SK-N-MC (cell line): ENCODE measurements at regions not wholly inside any gene's neighbourhood (a gene's known extent, or its start where the extent isn't known, plus 50 kb on each side); places are given as distances from the start of the nearest gene placed in this dataset.

Experiments used
- DNase-seq: peaks from one replicate; pipeline ENCODE4 v3.0.0-alpha.2; 2011; ENCODE audit warnings: low read depth, low spot score
- H3K27ac ChIP-seq: fragments of 200-600 bp; sonication (generic); 2 replicates; pipeline ENCODE4 v1.5.1; 2016; ENCODE audit warnings: mixed run types
- H3K36me3 ChIP-seq: fragments of 200-600 bp; sonication (generic); 2 replicates; pipeline ENCODE4 v1.6.1; 2017; ENCODE audit warnings: antibody characterized with exemption, low read length, mixed read lengths; ENCODE audit not compliant: insufficient read depth
- H3K4me3 ChIP-seq: fragments of 200-600 bp; sonication (generic); 2 replicates; pipeline ENCODE4 v1.5.1; 2016
- H3K9ac ChIP-seq: fragments of 200-600 bp; sonication (generic); 2 replicates; pipeline ENCODE4 v1.8.0; 2017; ENCODE audit warnings: mixed run types, mixed read lengths; ENCODE audit not compliant: insufficient read length
- H3K9me3 ChIP-seq: fragments of 200-600 bp; sonication (generic); 2 replicates; pipeline ENCODE4 v1.6.1; 2017; ENCODE audit warnings: low read depth, mild to moderate bottlenecking, antibody characterized with exemption, low read length, moderate library complexity, mixed read lengths
- EZH2 ChIP-seq: fragments of 200-600 bp; sonication (generic); IDR thresholded peaks from one replicate; pipeline ENCODE4 v1.6.1; 2017; ENCODE audit warnings: antibody characterized with exemption
- FOXP2 ChIP-seq: optimal IDR thresholded peaks from 2 replicates; pipeline ENCODE3; 2011; ENCODE audit warnings: mild to moderate bottlenecking, moderate library complexity; ENCODE audit not compliant: insufficient read depth; ENCODE audit errors: extremely low read length, control extremely low read depth
- POLR2AphosphoS5 ChIP-seq: IDR thresholded peaks from 2 replicates; pipeline ENCODE4 v1.6.1; 2012; ENCODE audit warnings: mild to moderate bottlenecking, low read depth, low read length, borderline replicate concordance

DNA sequence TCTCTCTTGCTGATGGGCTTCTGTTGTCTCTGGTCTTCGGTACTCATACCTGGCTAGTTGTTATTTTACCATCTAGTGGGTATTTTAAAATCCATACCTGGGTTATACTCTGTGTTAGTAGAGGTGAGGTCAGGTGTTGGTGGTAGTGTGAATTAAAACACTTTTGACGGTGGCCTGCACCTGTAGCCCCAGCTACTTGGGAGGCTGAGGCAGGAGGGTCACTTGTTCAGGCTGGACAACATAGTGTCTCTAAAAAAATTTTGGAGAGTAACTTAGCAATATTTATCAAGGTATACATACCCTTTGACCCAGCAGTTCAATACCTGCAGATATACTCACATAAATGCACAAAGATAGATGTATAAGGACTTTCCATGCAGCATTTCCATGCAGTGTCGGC, 55.4 kb downstream of the GSX1 start:
- no peaks in the 10 kb centered on the region for H3K36me3 ChIP-seq
- no peak overlapping the region for H3K27ac ChIP-seq
- H3K9me3 ChIP-seq, result no peaks in the 10 kb centered on the region
- no peak overlapping the region for H3K4me3 ChIP-seq
- no peak overlapping the region for H3K9ac ChIP-seq
- TF ChIP-seq EZH2, result no peak
- no peak for TF ChIP-seq POLR2AphosphoS5
- no peak for TF ChIP-seq FOXP2
- DNase-seq, result no peak

DNA sequence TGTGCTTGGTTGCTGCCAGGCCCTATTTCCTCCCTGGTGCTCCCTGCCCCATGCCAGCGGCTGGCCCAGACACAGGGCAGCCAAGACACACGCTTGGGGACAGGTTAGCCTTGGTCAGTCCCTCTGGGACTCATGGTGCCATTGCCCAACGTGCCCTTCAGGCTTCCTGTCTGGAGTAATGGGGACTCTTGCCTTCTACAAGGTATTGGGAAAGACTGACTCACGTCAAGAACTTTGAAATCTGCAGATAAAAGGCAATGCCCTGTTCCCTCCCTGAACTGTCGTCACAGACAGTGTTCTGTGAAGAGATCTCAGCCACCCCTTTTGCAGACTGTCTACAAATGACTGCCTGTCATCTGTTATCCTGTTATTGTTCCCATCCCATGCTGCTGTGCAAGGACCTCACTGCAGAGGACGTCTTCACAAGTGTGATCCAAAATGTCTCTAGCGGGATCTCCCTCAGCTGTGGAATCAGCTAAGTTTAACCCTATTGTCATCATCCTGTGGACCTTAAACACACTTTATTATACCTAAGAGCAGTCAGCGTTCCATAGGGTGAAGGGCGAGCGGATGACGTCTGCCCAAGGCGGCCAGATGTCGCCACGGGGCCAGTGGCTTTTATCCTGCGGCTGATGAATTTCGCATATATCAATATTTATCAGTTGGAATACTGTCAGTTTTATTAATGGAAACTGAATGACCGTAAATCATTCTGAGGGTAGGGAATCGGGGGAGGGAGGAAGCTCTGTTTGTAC, 59.0 kb downstream of the GSX1 start:
- H3K36me3 ChIP-seq, result no peaks in the 10 kb centered on the region
- H3K4me3 ChIP-seq, result no peak overlapping the region
- H3K9ac ChIP-seq, result no peak overlapping the region
- TF ChIP-seq EZH2 (no peak), POLR2AphosphoS5 (no peak), FOXP2 (no peak)
- DNase-seq, result no peak
- no peak overlapping the region for H3K27ac ChIP-seq
- no peaks in the 10 kb centered on the region for H3K9me3 ChIP-seq

DNA sequence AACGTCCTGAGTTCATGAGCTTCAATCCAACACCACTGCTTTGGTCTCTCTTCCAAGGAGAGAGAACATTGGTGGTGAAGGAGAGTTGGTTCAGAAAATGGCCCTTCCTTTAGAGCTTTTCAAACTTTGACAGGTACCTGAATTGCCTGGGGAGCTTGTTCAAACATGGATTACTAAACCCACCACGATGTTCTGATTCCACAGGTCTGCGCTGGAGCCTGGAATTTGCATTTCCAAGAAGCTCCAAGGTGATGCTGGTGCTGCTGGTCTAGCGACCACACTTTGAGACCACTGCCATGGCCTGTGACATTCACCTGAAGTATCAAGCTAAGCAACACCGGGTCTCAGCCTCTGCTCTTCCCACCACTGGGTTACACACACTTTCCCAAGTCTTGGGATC, 60.2 kb downstream of the GSX1 start:
- Histone ChIP-seq H3K36me3 (no peaks in the 10 kb centered on the region), H3K27ac (no peak overlapping the region), H3K9ac (no peak overlapping the region), H3K9me3 (no peaks in the 10 kb centered on the region), H3K4me3 (no peak overlapping the region)
- TF ChIP-seq EZH2, result no peak
- TF ChIP-seq POLR2AphosphoS5, result no peak
- no peak for TF ChIP-seq FOXP2
- no peak for DNase-seq

DNA sequence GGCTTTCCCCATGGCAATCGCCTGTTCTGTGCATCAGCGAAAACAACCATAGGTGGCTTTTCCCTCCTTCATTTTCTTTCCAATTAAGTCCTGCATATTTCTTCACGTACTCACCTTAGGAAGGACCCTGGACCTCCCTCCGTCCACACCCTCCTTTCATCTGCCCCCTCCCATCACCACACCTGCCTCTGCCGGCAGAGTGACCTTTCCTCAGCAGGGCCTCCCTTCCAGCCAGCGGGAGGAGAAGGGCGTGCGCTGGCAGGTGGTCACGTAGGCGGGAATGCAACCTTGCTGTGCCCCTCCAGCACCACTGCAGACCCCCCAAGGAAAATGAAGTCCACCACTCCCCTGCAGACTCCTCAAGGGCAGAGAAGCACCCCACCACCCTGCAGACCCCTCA, 61.1 kb downstream of the GSX1 start:
- no peaks in the 10 kb centered on the region for H3K9me3 ChIP-seq
- no peak overlapping the region for H3K9ac ChIP-seq
- TF ChIP-seq EZH2 (no peak), FOXP2 (no peak), POLR2AphosphoS5 (no peak)
- no peak overlapping the region for H3K27ac ChIP-seq
- no peaks in the 10 kb centered on the region for H3K36me3 ChIP-seq
- no peak overlapping the region for H3K4me3 ChIP-seq
- no peak for DNase-seq

DNA sequence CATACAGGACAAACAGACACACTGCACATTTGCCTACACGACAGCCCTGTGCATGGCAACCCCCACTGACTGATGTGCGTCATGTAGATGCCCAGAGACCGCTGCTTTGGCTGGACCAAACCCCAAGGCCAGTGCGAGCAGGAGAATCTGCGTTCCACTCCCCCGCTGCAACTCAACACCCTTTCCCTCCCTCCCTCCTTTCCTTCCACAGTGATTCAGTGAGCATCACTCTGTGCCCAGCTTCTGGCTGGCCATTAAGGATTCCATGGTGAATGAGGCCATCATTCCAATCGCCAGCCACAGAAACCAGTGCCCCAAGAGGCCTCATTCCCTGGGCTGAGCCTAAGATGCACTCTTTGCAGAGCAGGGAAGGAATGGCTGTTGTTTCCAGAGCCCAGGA, 61.6 kb downstream of the GSX1 start:
- Histone ChIP-seq H3K9me3 (no peaks in the 10 kb centered on the region), H3K4me3 (no peak overlapping the region), H3K9ac (no peak overlapping the region), H3K36me3 (no peaks in the 10 kb centered on the region), H3K27ac (no peak overlapping the region)
- TF ChIP-seq EZH2 (no peak), POLR2AphosphoS5 (no peak), FOXP2 (no peak)
- no peak for DNase-seq

DNA sequence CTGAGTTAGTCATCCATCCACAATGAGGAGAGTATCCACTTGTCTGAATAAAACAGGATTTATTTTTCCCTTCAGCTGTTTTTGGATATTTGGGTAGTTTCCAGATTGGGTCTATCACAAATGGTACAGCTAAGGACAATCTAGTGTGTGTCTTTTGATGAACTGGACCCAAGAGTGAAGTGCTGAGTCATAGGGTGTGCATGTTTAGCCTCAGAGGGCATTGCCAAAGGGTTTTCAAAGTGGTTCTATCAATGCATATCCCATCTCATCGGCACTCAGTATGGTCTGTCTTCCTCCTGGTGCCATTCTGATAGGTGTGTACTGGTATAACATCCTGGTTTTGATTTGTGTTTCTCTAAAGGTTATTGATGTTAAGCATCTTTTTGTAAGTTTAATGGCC, 62.3 kb downstream of the GSX1 start:
- Histone ChIP-seq H3K27ac (no peak overlapping the region), H3K9ac (no peak overlapping the region), H3K36me3 (no peaks in the 10 kb centered on the region), H3K4me3 (no peak overlapping the region), H3K9me3 (no peaks in the 10 kb centered on the region)
- TF ChIP-seq FOXP2, result no peak
- no peak for TF ChIP-seq EZH2
- no peak for TF ChIP-seq POLR2AphosphoS5
- no peak for DNase-seq

DNA sequence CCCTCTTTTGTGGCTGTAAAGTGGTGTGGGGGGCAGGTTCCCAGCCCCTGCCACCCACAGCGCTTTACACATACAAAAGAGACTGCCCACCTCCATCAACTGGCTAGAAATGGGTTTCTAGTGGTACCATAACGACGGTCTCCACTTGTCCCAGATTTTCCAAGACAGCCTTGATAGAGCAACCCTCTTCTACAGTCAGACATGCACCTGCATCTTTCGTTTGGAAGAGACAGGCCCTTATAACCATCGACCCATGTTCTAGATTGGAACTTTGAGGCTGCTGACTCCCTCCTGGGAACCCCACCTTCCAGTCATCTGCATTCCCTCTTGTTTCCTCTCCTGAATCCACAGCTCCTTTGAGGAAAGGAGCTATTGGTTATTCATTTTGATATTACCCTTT, 63.1 kb downstream of the GSX1 start:
- no peaks in the 10 kb centered on the region for H3K36me3 ChIP-seq
- H3K9me3 ChIP-seq, result no peaks in the 10 kb centered on the region
- no peak overlapping the region for H3K4me3 ChIP-seq
- TF ChIP-seq EZH2 (no peak), POLR2AphosphoS5 (no peak), FOXP2 (no peak)
- no peak overlapping the region for H3K9ac ChIP-seq
- H3K27ac ChIP-seq, result no peak overlapping the region
- DNase-seq, result no peak

DNA sequence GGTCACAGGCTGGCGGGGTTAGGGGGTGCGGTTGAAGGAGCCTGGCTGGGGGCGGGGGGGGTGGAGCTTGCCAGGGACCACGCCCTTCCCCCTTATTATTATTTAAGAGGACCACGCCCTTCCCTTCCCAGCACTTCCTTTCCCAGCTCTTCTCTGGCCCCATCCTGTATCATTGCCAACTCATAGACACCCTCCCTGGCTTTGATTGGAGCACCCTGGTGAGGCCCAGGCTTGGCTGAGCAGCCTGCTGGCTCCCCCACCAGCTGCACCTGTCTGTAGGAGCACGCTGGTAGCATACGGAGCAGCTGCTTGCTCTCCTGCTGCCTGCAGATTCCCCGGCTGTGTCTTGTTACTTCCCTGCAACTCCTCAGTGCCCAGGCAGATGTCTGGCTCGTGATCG, 62.5 kb upstream of the PDX1 start:
- H3K9ac ChIP-seq, result no peak overlapping the region

DNA sequence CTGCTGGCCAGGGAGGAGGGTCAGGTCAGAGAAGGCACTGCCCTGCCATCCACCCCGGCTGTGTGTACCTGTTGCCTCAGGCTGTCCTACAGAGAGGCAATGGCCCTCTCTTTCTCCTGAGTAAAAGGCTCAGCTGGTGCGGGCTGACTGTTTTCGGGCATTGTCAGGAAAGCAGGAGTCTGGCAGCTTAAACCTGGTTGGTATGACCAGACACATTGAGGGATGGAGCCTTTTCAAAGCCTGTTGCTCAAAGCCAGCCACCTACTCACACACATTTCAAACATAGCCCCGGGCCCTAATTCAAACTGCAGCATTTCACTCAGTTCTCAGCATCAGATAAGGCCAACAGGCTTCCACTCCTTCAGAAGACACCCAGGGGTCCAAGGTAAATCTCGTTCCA, 61.8 kb upstream of the PDX1 start:
- no peak for TF ChIP-seq POLR2AphosphoS5
- TF ChIP-seq EZH2, result no peak
- TF ChIP-seq FOXP2, result no peak
- Histone ChIP-seq H3K4me3 (no peak overlapping the region), H3K36me3 (no peaks in the 10 kb centered on the region), H3K9ac (no peak overlapping the region), H3K9me3 (no peaks in the 10 kb centered on the region), H3K27ac (no peak overlapping the region)
- no peak for DNase-seq

More for the DNA sequence above, 62.5 kb upstream of the PDX1 start:
- Histone ChIP-seq H3K4me3 (no peak overlapping the region), H3K36me3 (no peaks in the 10 kb centered on the region), H3K27ac (no peak overlapping the region), H3K9me3 (no peaks in the 10 kb centered on the region)
- DNase-seq, result no peak
- TF ChIP-seq EZH2 (no peak), POLR2AphosphoS5 (no peak), FOXP2 (no peak)
